Right lobe of liver (tissue), 6 donors: ENCODE measurements at regions not wholly inside any gene's neighbourhood (a gene's known extent, or its start where the extent isn't known, plus 50 kb on each side); places are given as distances from the start of the nearest gene placed in this dataset.

ENCODE experiments used
- ATAC-seq, 4 donors: fragments of 200-7000 bp; cut with Tn5 transposase; one replicate each; pipeline ENCODE4 v1.9.1; 2020; ENCODE audit warnings: mild to moderate bottlenecking in 4 of 4, moderate library complexity in 4 of 4
- DNase-seq, 3 donors: peaks; one replicate each; pipeline ENCODE4 v3.0.0-alpha.2; 2020
- H3K27ac ChIP-seq, 3 donors: fragments of 200-600 bp; one replicate each; pipeline ENCODE4 v1.8.0; 2022
- H3K27me3 ChIP-seq, 2 donors: fragments of 200-600 bp; one replicate each; pipeline ENCODE4 v1.8.0; 2022
- H3K36me3 ChIP-seq, 4 donors: fragments of 200-600 bp; sonication (generic) in 1 of 4; one replicate each; pipeline versions ENCODE4 v1.5.1 to v1.8.0; 2017 to 2022; ENCODE audit warnings: control low read depth in 1 of 4
- H3K4me1 ChIP-seq, 4 donors: fragments of 200-600 bp; sonication (generic) in 1 of 4; one replicate each; pipeline versions ENCODE4 v1.5.1 to v1.8.0; 2017 to 2022; ENCODE audit warnings: control low read depth in 1 of 4
- H3K4me3 ChIP-seq, 3 donors: fragments of 200-600 bp; one replicate each; pipeline ENCODE4 v1.8.0; 2022
- H3K9me3 ChIP-seq, 4 donors: fragments of 200-600 bp; sonication (generic) in 1 of 4; one replicate each; pipeline versions ENCODE4 v1.5.1 to v1.8.0; 2017 to 2022; ENCODE audit warnings: control low read depth in 1 of 4
- POLR2A ChIP-seq: fragments of 450-650 bp; IDR thresholded peaks from one replicate; pipeline ENCODE4 v1.6.1; 2017; ENCODE audit warnings: antibody characterized with exemption, mild to moderate bottlenecking
- WGBS: methylation state at CpG from one replicate; pipeline ENCODE4 v1.1.6; 2018; ENCODE audit warnings: low coverage, low lambda C conversion rate; ENCODE audit not compliant: insufficient coverage; ENCODE audit errors: missing lambda C conversion rate; 5-methylcytosine and 5-hydroxymethylcytosine counted together
- intact Hi-C, 2 donors: fragments of 100-400 bp; cut with DNase I; formaldehyde crosslinking; loops; one replicate each; pipeline versions ENCODE4 v1.11.2 to v1.14.1; 2022
- TF ChIP-seq, protein P1 (sequence below), 4 donors: fragments of 200-600 bp in 3 of 4; fragments of 450-650 bp in 1 of 4; IDR thresholded peaks; one replicate each; pipeline versions ENCODE4 v1.5.1 to v1.8.0; 2016 to 2022; ENCODE audit warnings: antibody characterized with exemption in 4 of 4, mild to moderate bottlenecking in 2 of 4
- donor health status: DM: no; HTN: yes; CAD: no.
- donor health status: DM: no; HTN: no; CAD: no.
- donor health status: DM: no; HTN: no; CAD: no.
- donor health status: DM: no; HTN: yes; CAD: no.
- donor health status: DM: no; HTN: yes; CAD: no.

DNA sequence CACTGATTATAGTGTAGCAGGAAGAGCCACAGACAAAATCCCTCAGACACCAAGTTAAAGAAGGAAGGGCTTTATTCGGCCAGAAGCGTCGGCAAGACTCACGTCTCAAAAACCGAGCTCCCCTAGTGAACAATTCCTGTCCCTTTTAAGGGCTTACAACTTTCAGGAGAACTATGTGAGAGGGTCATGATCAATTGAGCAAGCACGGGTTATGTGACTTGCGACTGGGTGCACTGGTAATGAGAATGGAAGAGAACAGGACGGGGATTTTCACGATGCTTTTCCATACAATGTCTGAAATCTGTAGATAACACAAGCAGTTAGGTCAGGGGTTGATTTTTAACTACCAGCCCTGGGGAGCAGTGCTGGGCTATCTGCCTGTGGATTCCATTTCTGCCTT is 116.7 kb downstream of the MFAP3L start:
- no peaks in the 10 kb centered on the region for H3K9me3 ChIP-seq
- no peak for DNase-seq
- H3K4me3 ChIP-seq: no peak overlapping the region
- 46% methylated on average over 9 of the region's 9 CpGs for WGBS
- H3K27me3 ChIP-seq: no peaks in the 10 kb centered on the region
- intact Hi-C loops: loop anchor here in 1 of 2 donors (10.0 kb wide), 1 partner anchor 125 kb away; no protein-coding TSS in a partner anchor
- H3K4me1 ChIP-seq: peaks cover 0 to 67% (median 12%) of the 10 kb centered on the region in 4 donors
- peak; percentile 34 to 46 (median 41) for ATAC-seq
- no peaks in the 10 kb centered on the region for H3K36me3 ChIP-seq
- TF ChIP-seq POLR2A: no peak
- TF ChIP-seq, protein P1, sequence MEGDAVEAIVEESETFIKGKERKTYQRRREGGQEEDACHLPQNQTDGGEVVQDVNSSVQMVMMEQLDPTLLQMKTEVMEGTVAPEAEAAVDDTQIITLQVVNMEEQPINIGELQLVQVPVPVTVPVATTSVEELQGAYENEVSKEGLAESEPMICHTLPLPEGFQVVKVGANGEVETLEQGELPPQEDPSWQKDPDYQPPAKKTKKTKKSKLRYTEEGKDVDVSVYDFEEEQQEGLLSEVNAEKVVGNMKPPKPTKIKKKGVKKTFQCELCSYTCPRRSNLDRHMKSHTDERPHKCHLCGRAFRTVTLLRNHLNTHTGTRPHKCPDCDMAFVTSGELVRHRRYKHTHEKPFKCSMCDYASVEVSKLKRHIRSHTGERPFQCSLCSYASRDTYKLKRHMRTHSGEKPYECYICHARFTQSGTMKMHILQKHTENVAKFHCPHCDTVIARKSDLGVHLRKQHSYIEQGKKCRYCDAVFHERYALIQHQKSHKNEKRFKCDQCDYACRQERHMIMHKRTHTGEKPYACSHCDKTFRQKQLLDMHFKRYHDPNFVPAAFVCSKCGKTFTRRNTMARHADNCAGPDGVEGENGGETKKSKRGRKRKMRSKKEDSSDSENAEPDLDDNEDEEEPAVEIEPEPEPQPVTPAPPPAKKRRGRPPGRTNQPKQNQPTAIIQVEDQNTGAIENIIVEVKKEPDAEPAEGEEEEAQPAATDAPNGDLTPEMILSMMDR (IDR thresholded peaks at IDR 0.05): no peak
- H3K27ac ChIP-seq: peak overlapping the region in 2 of 3 donors; percentile 37 to 64

DNA sequence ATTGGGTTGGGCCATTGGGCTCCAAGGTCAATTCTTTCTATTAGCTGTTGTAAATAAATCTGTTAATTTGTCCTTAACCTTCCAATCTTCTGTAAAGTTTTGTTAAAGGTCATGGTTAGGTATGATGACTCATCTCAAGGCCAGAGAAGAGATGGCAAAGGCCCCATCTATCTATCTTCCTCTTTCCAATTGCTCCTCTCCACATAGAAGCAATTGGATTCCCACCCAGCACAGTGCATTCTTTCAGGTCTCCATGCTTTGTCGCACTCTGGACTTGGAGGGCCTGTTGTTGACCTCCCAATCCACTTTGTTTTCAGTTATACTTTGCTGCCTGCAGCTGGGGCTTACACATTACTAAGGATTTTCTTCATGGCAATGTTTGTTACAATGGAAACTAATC is 118.5 kb downstream of the MFAP3L start:
- H3K36me3 ChIP-seq: no peaks in the 10 kb centered on the region
- peak in 2 of 4 donors; percentile 1 to 13 for ATAC-seq
- DNase-seq: no peak
- H3K9me3 ChIP-seq: no peaks in the 10 kb centered on the region
- H3K27ac ChIP-seq: peak overlapping the region in 1 of 3 donors; percentile 73
- intact Hi-C loops: loop anchor here in 1 of 2 donors (10.0 kb wide), 1 partner anchor 127 kb away; no protein-coding TSS in a partner anchor
- TF ChIP-seq, protein P1 (IDR thresholded peaks at IDR 0.05): no peak
- TF ChIP-seq POLR2A: no peak
- peaks cover 0 to 66% (median 15%) of the 10 kb centered on the region in 4 donors for H3K4me1 ChIP-seq
- 100% methylated on average over 1 of the region's 1 CpG for WGBS
- H3K4me3 ChIP-seq: no peak overlapping the region
- H3K27me3 ChIP-seq: no peaks in the 10 kb centered on the region

DNA sequence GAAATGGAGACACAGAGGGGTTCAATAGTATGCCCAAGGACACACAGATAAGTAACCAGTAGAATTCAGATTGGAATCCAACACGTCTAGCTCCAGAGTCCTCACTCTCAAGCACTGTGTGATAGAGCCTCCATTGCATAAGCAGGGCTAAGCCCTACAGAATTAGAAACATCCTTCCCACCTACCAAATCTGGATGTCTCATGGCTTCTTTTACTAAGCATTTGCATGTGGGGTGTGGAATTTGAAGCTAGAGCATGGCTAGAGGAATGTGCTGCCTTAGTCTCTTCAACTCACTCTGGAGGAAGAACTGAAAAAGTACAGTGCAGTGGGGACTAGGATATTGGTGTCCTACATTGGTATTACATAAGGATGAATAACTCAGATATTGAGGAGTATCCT is 119.4 kb downstream of the MFAP3L start:
- no peaks in the 10 kb centered on the region for H3K27me3 ChIP-seq
- ATAC-seq: peak in 1 of 4 donors; percentile 1
- peaks cover 0 to 63% (median 15%) of the 10 kb centered on the region in 4 donors for H3K4me1 ChIP-seq
- H3K9me3 ChIP-seq: no peaks in the 10 kb centered on the region
- H3K27ac ChIP-seq: peak overlapping the region in 2 of 3 donors; percentile 45 to 73
- TF ChIP-seq POLR2A: no peak
- TF ChIP-seq, protein P1 (IDR thresholded peaks at IDR 0.05): no peak
- 25% methylated on average over 1 of the region's 1 CpG for WGBS
- no peak overlapping the region for H3K4me3 ChIP-seq
- no peak for DNase-seq
- intact Hi-C loops: loop anchor here in 1 of 2 donors (10.0 kb wide), 1 partner anchor 128 kb away; no protein-coding TSS in a partner anchor
- no peaks in the 10 kb centered on the region for H3K36me3 ChIP-seq

DNA sequence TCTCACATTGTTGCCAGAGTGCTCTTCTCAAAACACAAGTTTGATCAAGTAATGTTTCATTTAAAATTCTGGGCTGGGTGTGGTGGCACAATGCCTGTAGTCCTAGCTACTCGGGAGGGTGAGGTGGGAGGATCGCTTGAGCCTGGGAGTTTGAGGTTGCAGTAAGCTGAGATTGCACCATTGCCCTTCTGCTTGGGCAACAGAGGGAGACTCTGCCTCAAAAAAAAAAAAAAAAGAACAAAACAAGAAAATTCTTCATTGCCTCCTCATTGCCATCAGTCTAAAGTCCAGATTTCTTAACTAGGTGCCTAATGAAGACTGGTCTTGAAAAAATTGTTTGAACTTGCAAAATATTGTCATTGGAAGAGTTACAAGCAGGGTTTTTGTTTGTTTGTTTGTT is 120.1 kb downstream of the MFAP3L start:
- intact Hi-C loops: loop anchor here in 1 of 2 donors (10.0 kb wide), 1 partner anchor 129 kb away; no protein-coding TSS in a partner anchor
- TF ChIP-seq, protein P1 (IDR thresholded peaks at IDR 0.05): peak in 1 of 4 donors; percentile 15
- TF ChIP-seq POLR2A: no peak

More for the DNA sequence above, 120.1 kb downstream of the MFAP3L start:
- Histone ChIP-seq H3K4me3 (no peak overlapping the region), H3K27me3 (no peaks in the 10 kb centered on the region), H3K4me1 (peaks cover 0 to 59% (median 15%) of the 10 kb centered on the region in 4 donors), H3K9me3 (no peaks in the 10 kb centered on the region), H3K36me3 (no peaks in the 10 kb centered on the region), H3K27ac (peak overlapping the region in 2 of 3 donors; percentile 45 to 73)
- 19% methylated on average over 2 of the region's 2 CpGs for WGBS
- DNase-seq: peak; percentile 35 to 75 (median 75)
- ATAC-seq: peak; percentile 61 to 76 (median 64)
